Esophagus muscularis mucosa (tissue), 4 donors: ENCODE measurements at regions not wholly inside any gene's neighbourhood (a gene's known extent, or its start where the extent isn't known, plus 50 kb on each side); places are given as distances from the start of the nearest gene placed in this dataset.

Experiments
- DNase-seq: peaks from one replicate; pipeline ENCODE4 v3.0.0-alpha.2; 2017; ENCODE audit errors: extremely low spot score
- H3K27ac ChIP-seq, 4 donors: fragments of 200-600 bp; sonication (generic); replicated peaks in 1 of 4; 1 replicate in 3 of 4; 2 replicates in 1 of 4; pipeline ENCODE4 v1.5.1; 2016 to 2019; ENCODE audit warnings: mild to moderate bottlenecking in 1 of 4
- H3K27me3 ChIP-seq, 4 donors: fragments of 200-600 bp; sonication (generic); one replicate each; pipeline versions ENCODE4 v1.5.1 to v1.6.0; 2016 to 2019
- H3K36me3 ChIP-seq, 4 donors: fragments of 200-600 bp; sonication (generic); one replicate each; pipeline ENCODE4 v1.5.1; 2016 to 2019
- H3K4me1 ChIP-seq, 4 donors: fragments of 200-600 bp; sonication (generic); one replicate each; pipeline ENCODE4 v1.5.1; 2016 to 2019
- H3K4me3 ChIP-seq, 4 donors: fragments of 200-600 bp; sonication (generic); 1 replicate in 2 of 4; 2 replicates in 2 of 4; pipeline ENCODE4 v1.5.1; 2016 to 2019; ENCODE audit warnings: mild to moderate bottlenecking in 4 of 4, moderate library complexity in 1 of 4
- H3K9me3 ChIP-seq, 4 donors: fragments of 200-600 bp; sonication (generic); 1 replicate in 3 of 4; 2 replicates in 1 of 4; pipeline ENCODE4 v1.5.1; 2016 to 2019
- EP300 ChIP-seq: sonication (generic); formaldehyde crosslinking; IDR thresholded peaks from one replicate; pipeline ENCODE4 v1.6.1; 2017; ENCODE audit warnings: antibody characterized with exemption
- POLR2A ChIP-seq: fragments of 450-650 bp; IDR thresholded peaks from one replicate; pipeline ENCODE4 v1.6.1; 2017; ENCODE audit warnings: antibody characterized with exemption, moderate library complexity, mild to moderate bottlenecking, low read depth
- POLR2AphosphoS5 ChIP-seq, 2 donors: sonication (generic); formaldehyde crosslinking; IDR thresholded peaks; one replicate each; pipeline ENCODE4 v1.6.1; 2017; ENCODE audit warnings: antibody characterized with exemption in 2 of 2
- WGBS: methylation state at CpG from one replicate; pipeline ENCODE4 v1.1.5; 2018; 5-methylcytosine and 5-hydroxymethylcytosine counted together
- intact Hi-C: fragments of 100-400 bp; cut with DNase I; formaldehyde crosslinking; loops from one replicate; pipeline ENCODE4 v1.15.1; 2023
- TF ChIP-seq, protein P1 (sequence below), 3 experiments: fragments of 200-600 bp in 2 of 3; fragments of 450-650 bp in 1 of 3; sonication (generic) in 2 of 3; IDR thresholded peaks; one replicate each; pipeline ENCODE4 v1.5.1; 2017 to 2019; ENCODE audit warnings: antibody characterized with exemption in 3 of 3, mild to moderate bottlenecking in 2 of 3, moderate library complexity in 1 of 3

DNA sequence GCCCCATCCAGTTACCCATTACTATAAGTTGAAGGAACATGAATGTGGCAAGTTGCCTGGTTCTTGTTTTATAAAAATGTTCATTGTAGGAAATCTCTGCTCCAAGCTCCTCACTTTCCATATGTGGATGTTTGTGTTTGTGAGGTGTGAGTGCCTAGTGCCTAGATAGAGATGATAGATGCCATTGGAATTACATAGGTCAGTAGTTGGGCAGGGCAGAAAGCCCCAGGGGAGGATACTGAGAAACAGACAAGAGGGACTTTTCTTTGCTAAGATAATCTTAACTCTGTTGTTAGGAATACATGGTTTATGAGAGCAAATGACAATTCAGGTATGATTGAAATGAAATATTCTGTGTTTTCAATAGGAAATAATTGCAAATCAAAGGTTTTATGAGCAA, 226.3 kb upstream of the GRIP1 start:
- intact Hi-C loops, result no loop called here

DNA sequence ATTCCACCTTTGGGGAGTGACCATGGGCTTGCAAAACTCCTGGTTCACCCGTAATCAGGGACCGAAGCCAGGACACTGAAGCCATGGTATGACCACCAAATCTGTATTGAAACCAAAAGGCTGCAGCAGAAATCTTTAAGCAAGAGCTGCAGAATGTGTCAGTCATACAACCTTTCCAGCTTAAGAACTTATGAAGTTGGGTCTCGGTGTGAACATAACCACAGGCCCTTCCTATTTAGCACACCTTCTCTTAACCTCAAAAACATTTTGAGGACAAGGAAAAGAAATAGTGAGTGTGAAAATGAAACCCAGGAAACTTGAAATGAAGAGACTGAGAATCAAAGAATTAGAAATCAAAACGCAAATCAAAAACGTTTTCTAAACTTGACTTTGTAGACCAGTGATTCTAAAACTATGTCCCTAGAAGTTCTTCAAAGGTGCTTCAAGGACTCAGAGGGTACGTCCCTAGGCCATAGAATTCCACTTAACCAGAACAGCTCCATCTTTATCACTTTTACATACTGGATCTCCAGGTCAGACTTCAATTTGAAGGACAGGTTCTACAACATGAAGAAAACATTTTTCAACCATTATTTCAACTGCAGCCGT, 231.6 kb upstream of the GRIP1 start:
- Histone ChIP-seq H3K4me3 (no peak overlapping the region), H3K27me3 (no peaks in the 10 kb centered on the region), H3K9me3 (no peaks in the 10 kb centered on the region), H3K36me3 (no peaks in the 10 kb centered on the region), H3K4me1 (no peaks in the 10 kb centered on the region), H3K27ac (no peak overlapping the region)
- no peak for TF ChIP-seq POLR2AphosphoS5 (IDR thresholded peaks at IDR 0.05)
- TF ChIP-seq, protein P1, sequence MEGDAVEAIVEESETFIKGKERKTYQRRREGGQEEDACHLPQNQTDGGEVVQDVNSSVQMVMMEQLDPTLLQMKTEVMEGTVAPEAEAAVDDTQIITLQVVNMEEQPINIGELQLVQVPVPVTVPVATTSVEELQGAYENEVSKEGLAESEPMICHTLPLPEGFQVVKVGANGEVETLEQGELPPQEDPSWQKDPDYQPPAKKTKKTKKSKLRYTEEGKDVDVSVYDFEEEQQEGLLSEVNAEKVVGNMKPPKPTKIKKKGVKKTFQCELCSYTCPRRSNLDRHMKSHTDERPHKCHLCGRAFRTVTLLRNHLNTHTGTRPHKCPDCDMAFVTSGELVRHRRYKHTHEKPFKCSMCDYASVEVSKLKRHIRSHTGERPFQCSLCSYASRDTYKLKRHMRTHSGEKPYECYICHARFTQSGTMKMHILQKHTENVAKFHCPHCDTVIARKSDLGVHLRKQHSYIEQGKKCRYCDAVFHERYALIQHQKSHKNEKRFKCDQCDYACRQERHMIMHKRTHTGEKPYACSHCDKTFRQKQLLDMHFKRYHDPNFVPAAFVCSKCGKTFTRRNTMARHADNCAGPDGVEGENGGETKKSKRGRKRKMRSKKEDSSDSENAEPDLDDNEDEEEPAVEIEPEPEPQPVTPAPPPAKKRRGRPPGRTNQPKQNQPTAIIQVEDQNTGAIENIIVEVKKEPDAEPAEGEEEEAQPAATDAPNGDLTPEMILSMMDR (IDR thresholded peaks at IDR 0.05), result no peak
- no peak for TF ChIP-seq POLR2A
- TF ChIP-seq EP300, result no peak
- no peak for DNase-seq
- WGBS, result 81% methylated on average over 7 of the region's 7 CpGs
- intact Hi-C loops, result no loop called here

More for the DNA sequence above, 226.3 kb upstream of the GRIP1 start:
- no peaks in the 10 kb centered on the region for H3K27me3 ChIP-seq
- H3K36me3 ChIP-seq, result no peaks in the 10 kb centered on the region
- TF ChIP-seq, protein P1 (IDR thresholded peaks at IDR 0.05), result no peak
- no peak for TF ChIP-seq POLR2A
- H3K9me3 ChIP-seq, result no peaks in the 10 kb centered on the region
- no peak for DNase-seq
- H3K4me3 ChIP-seq, result no peak overlapping the region
- H3K27ac ChIP-seq, result no peak overlapping the region
- H3K4me1 ChIP-seq, result peaks cover 0 to 10% (median 6%) of the 10 kb centered on the region in 4 donors

DNA sequence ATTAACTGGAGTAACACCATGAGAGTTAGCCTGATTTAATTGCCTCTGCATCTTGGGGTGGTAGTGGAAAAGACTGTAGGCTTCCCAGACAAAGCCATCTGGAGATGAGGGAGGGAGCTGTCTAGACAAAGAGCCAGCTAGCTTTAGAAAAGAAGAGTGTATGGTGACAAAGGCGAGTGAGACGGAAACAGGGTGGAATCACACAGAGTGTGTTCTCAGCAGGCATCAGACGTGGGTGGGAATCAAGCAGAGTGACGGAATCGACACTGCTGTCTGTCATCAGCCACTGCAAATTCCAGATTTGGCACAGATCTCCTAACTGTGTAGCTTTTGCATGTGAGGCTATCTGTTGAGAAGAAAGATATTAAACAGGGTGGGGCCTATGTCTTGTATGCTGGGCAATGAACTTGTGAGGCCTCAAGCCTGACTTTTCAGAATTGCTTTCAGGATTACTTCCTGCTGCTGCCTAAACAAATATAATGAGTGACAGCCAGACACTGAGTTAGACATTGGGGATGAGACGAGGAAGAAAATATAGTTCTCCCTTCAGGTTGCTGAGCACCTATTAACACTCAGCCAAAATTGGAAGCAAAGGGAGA, 236.5 kb upstream of the GRIP1 start:
- WGBS, result 85% methylated on average over 6 of the region's 6 CpGs
- intact Hi-C loops, result no loop called here
- TF ChIP-seq POLR2A, result no peak
- TF ChIP-seq POLR2AphosphoS5 (IDR thresholded peaks at IDR 0.05), result no peak
- TF ChIP-seq, protein P1 (IDR thresholded peaks at IDR 0.05), result no peak
- TF ChIP-seq EP300, result no peak
- no peak overlapping the region for H3K27ac ChIP-seq
- H3K36me3 ChIP-seq, result no peaks in the 10 kb centered on the region
- H3K27me3 ChIP-seq, result no peaks in the 10 kb centered on the region
- H3K4me3 ChIP-seq, result no peak overlapping the region
- no peaks in the 10 kb centered on the region for H3K4me1 ChIP-seq
- DNase-seq, result peak; percentile 7
- no peaks in the 10 kb centered on the region for H3K9me3 ChIP-seq

GRCh38 chr12:66916189-66916588, 237.3 kb upstream of the GRIP1 start:
- peaks cover 0 to 6% (median 0%) of the 10 kb centered on the region in 4 donors for H3K4me1 ChIP-seq
- 99% methylated on average over 3 of the region's 3 CpGs for WGBS
- no peak overlapping the region for H3K4me3 ChIP-seq
- no peaks in the 10 kb centered on the region for H3K36me3 ChIP-seq
- intact Hi-C loops, result no loop called here
- no peaks in the 10 kb centered on the region for H3K27me3 ChIP-seq
- H3K9me3 ChIP-seq, result no peaks in the 10 kb centered on the region
- TF ChIP-seq POLR2A (no peak), EP300 (no peak)
- TF ChIP-seq, protein P1 (IDR thresholded peaks at IDR 0.05), result no peak
- no peak overlapping the region for H3K27ac ChIP-seq
- peak; percentile 72 for DNase-seq

DNA sequence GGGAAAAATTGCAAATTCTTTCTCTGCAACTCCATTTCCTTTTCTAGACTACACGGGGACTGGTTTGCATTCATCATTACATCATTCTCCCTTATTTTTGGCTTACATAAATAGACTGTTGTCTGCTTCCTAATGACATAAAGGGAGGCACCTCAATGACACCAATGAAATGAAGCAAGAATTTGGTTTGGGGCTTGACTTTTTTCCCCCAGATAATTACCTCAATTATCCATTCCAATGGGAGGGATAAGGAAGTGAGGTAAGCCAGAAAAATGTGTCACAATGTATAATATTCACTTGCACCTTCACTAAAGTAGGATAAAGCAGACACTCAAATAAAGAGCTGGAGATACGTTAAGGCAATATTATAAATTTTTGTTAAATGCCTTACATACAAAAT, 240.6 kb upstream of the GRIP1 start:
- Histone ChIP-seq H3K36me3 (no peaks in the 10 kb centered on the region), H3K27me3 (no peaks in the 10 kb centered on the region), H3K4me1 (peaks cover 0 to 20% (median 12%) of the 10 kb centered on the region in 4 donors), H3K9me3 (no peaks in the 10 kb centered on the region), H3K4me3 (no peak overlapping the region), H3K27ac (no peak overlapping the region)
- no peak for DNase-seq
- intact Hi-C loops, result no loop called here
- 81% methylated on average over 2 of the region's 2 CpGs for whole genome bisulfite sequencing
- TF ChIP-seq POLR2AphosphoS5 (IDR thresholded peaks at IDR 0.05), result no peak
- TF ChIP-seq POLR2A, result no peak
- TF ChIP-seq, protein P1 (IDR thresholded peaks at IDR 0.05), result no peak
- no peak for TF ChIP-seq EP300
